ENCODE measurements at regions not wholly inside any gene's neighbourhood (a gene's known extent, or its start where the extent isn't known, plus 50 kb on each side); places are given as distances from the start of the nearest gene placed in this dataset.

DNA sequence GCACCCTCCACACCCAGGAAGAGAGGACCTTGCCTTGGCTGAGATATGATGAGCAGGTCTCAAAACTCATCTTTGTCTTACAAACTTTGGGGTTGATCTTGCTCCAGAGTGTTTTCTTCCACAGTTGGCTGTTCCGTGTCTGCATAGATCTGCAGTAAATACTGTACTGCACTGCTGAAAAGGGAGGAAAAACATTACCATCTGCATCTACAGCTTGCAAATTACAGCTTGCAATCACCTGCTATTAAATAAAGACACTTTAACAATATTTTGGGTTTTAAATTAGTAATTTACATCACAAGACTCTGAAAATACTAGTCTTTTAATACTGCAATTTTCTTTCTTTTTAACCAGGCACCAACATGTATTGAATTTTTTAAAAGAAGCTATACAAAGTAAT is 499.5 kb downstream of the STIM2 start:
- Histone ChIP-seq H3K4me1 (no peaks in the 10 kb centered on the region), H3K27me3 (no peaks in the 10 kb centered on the region), H3K4me3 (no peak overlapping the region), H3K36me3 (no peaks in the 10 kb centered on the region), H3K27ac (no peak overlapping the region), H3K9me3 (no peaks in the 10 kb centered on the region)
- DNase-seq (ENCODE audit: low spot score in 2 of 2), result no peak
- TF ChIP-seq, protein P1, sequence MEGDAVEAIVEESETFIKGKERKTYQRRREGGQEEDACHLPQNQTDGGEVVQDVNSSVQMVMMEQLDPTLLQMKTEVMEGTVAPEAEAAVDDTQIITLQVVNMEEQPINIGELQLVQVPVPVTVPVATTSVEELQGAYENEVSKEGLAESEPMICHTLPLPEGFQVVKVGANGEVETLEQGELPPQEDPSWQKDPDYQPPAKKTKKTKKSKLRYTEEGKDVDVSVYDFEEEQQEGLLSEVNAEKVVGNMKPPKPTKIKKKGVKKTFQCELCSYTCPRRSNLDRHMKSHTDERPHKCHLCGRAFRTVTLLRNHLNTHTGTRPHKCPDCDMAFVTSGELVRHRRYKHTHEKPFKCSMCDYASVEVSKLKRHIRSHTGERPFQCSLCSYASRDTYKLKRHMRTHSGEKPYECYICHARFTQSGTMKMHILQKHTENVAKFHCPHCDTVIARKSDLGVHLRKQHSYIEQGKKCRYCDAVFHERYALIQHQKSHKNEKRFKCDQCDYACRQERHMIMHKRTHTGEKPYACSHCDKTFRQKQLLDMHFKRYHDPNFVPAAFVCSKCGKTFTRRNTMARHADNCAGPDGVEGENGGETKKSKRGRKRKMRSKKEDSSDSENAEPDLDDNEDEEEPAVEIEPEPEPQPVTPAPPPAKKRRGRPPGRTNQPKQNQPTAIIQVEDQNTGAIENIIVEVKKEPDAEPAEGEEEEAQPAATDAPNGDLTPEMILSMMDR (IDR thresholded peaks at IDR 0.05), result no peak
- TF ChIP-seq EP300 (IDR thresholded peaks at IDR 0.05), result no peak
- no peak for TF ChIP-seq POLR2A (IDR thresholded peaks at IDR 0.05)
- 72 to 93% methylated on average over 1 of the region's 1 CpG for WGBS, 2 donors

DNA sequence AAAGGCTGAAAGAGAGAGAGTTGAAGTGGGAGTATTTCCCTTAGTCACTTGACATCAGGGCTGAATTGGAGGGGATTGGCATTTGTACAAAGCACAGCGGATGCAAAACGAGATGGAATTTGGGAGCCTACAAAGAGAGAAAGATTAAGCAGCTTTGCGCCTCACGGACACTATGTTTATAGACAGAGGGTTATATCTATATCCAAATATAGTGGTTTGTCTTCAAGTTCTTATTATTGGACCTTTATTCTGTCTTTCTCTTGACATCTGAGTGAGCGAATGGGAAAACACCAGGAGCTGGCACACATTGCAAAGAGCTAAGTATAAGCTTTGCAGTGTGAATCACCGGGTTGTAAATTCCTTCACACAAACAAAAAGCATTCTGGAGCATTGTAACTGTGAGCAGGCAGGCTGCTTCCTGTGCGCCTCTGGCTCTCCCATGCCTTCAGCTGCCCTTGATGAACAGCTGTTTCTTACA is 500.2 kb downstream of the STIM2 start:
- Histone ChIP-seq H3K36me3 (no peaks in the 10 kb centered on the region), H3K27me3 (no peaks in the 10 kb centered on the region), H3K4me3 (no peak overlapping the region), H3K4me1 (no peaks in the 10 kb centered on the region), H3K27ac (no peak overlapping the region), H3K9me3 (no peaks in the 10 kb centered on the region)
- DNase-seq (ENCODE audit: low spot score in 2 of 2), result no peak
- WGBS, 2 donors, result 28 to 33% methylated on average over 7 of the region's 7 CpGs
- TF ChIP-seq EP300 (IDR thresholded peaks at IDR 0.05) (no peak), POLR2A (IDR thresholded peaks at IDR 0.05) (no peak)
- TF ChIP-seq, protein P1 (IDR thresholded peaks at IDR 0.05), result no peak

DNA sequence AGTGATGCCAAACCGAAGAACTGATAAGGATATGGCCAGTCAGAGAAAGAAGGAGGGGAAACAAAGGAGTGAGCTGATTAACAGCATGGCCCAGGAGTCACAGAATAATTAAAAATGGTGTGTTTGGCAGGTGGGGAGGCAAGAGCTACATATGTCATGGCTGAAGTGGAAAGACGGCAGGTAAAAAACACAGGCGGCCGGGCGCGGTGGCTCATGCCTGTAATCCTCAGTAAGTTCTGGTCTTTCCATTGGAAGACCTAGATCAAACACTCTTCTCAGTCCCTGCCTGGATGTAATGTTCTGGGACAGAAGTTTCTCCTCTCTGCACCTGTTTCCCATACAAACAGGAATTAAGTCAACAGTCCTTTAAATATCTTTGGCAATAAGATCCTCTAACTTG is 503.9 kb downstream of the STIM2 start:
- no peaks in the 10 kb centered on the region for H3K9me3 ChIP-seq
- no peak overlapping the region for H3K27ac ChIP-seq
- no peak for DNase-seq (ENCODE audit: low spot score in 2 of 2)
- no peak overlapping the region for H3K4me3 ChIP-seq
- TF ChIP-seq, protein P1 (IDR thresholded peaks at IDR 0.05), result no peak
- TF ChIP-seq EP300 (IDR thresholded peaks at IDR 0.05), result no peak
- H3K36me3 ChIP-seq, result no peaks in the 10 kb centered on the region
- WGBS, 2 donors, result 95% methylated on average over 6 of the region's 6 CpGs
- H3K4me1 ChIP-seq, result no peaks in the 10 kb centered on the region
- no peaks in the 10 kb centered on the region for H3K27me3 ChIP-seq

DNA sequence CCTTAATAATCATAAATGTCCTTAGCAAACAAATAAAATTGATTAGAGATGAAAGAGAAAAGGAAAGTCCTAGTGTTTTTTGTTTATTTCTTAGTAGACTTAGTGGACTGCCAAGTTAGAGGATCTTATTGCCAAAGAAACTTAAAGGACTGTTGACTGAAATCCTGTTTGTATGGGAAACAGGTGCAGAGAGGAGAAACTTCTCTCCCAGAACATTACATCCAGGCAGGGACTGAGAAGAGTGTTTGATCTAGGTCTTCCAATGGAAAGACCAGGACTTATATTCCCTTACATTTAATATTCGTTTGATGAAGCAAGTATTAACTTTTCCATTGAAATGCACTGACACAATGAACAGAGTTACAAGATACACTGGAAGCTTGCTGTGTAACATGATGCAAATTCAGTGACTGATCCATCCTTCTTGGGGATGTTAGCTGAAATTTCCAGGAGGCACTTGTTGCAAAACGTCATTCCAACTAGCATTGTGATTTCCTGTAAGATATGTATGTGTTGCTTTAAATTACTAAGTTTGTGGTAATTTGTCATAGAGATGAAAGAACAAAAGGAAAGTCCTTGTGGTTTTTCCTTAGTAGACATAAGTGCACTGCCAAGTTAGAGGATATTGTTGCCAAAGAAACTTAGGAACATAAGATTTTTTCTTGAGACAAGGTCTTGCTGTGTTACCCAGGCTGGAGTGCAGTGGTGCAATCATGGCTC is 505.6 kb downstream of the STIM2 start:
- Histone ChIP-seq H3K36me3 (no peaks in the 10 kb centered on the region), H3K4me1 (no peaks in the 10 kb centered on the region), H3K4me3 (no peak overlapping the region), H3K27ac (no peak overlapping the region), H3K9me3 (no peaks in the 10 kb centered on the region), H3K27me3 (no peaks in the 10 kb centered on the region)
- TF ChIP-seq EP300 (IDR thresholded peaks at IDR 0.05) (no peak), POLR2A (IDR thresholded peaks at IDR 0.05) (no peak)
- TF ChIP-seq, protein P1 (IDR thresholded peaks at IDR 0.05), result no peak
- DNase-seq (ENCODE audit: low spot score in 2 of 2), result no peak
- WGBS, 2 donors, result 40 to 41% methylated on average over 2 of the region's 2 CpGs

DNA sequence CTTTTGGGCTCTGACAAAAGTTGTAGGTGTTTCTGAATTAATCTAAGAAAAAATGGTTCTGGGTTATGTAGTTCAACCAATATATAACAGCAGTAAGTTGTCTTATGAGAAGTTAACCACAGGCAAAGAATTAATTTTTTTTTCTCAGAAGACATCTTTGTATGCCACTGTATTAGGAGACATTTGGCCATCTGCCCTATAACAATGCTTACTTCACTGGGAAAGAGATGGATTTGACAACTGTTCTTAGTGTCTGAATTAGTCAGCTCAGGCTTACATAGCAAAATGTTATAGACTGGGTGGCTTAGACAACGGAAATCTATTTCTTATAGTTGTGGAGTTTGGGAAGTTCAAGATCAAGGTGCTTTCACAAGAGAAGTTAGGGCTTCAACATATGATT is 508.1 kb downstream of the STIM2 start:
- WGBS, 2 donors, result 61 to 69% methylated on average over 1 of the region's 1 CpG
- TF ChIP-seq POLR2A (IDR thresholded peaks at IDR 0.05), result no peak
- TF ChIP-seq EP300 (IDR thresholded peaks at IDR 0.05), result no peak
- TF ChIP-seq, protein P1 (IDR thresholded peaks at IDR 0.05), result no peak
- H3K4me1 ChIP-seq, result no peaks in the 10 kb centered on the region

More for the DNA sequence above, 508.1 kb downstream of the STIM2 start:
- Histone ChIP-seq H3K27me3 (no peaks in the 10 kb centered on the region), H3K4me3 (no peak overlapping the region), H3K9me3 (no peaks in the 10 kb centered on the region), H3K36me3 (no peaks in the 10 kb centered on the region), H3K27ac (no peak overlapping the region)
- no peak for DNase-seq (ENCODE audit: low spot score in 2 of 2)

Data from tibial nerve (tissue), 4 donors.